GM18519 (cell line): ENCODE measurements at regions not wholly inside any gene's neighbourhood (a gene's known extent, or its start where the extent isn't known, plus 50 kb on each side); places are given as distances from the start of the nearest gene placed in this dataset.

Experiments used
- ATAC-seq: cut with Tn5 transposase; IDR thresholded peaks from one replicate; pipeline ENCODE4 v1.9.1; 2021; ENCODE audit warnings: mild to moderate bottlenecking, moderate library complexity; ENCODE audit not compliant: unreplicated experiment, low FRiP score

GRCh38 chr11:32161293-32161692, 70.4 kb downstream of the RCN1 start:
- ATAC-seq: no peak

GRCh38 chr11:32162351-32162750, 71.5 kb downstream of the RCN1 start:
- no peak for ATAC-seq

GRCh38 chr11:32162906-32163305, 72.0 kb downstream of the RCN1 start:
- ATAC-seq: no peak

GRCh38 chr11:32163557-32163956, 72.7 kb downstream of the RCN1 start:
- no peak for ATAC-seq

GRCh38 chr11:32164836-32165235, 74.0 kb downstream of the RCN1 start:
- no peak for ATAC-seq

GRCh38 chr11:32168924-32169323, 78.0 kb downstream of the RCN1 start:
- no peak for ATAC-seq

GRCh38 chr11:32171445-32171844, 80.6 kb downstream of the RCN1 start:
- no peak for ATAC-seq

GRCh38 chr11:32172041-32172847, 81.4 kb downstream of the RCN1 start:
- ATAC-seq: no peak

GRCh38 chr11:32172848-32173834, 82.3 kb downstream of the RCN1 start:
- peak; percentile 42 for ATAC-seq

GRCh38 chr11:32173977-32174376, 83.1 kb downstream of the RCN1 start:
- ATAC-seq: no peak

- ATAC-seq: peak; percentile 71
Measured at GRCh38 chr11:32176223-32176934, 85.5 kb downstream of the RCN1 start.

GRCh38 chr11:32178692-32179091, 87.8 kb downstream of the RCN1 start:
- ATAC-seq: no peak

- no peak for ATAC-seq
Measured at GRCh38 chr11:32183512-32183911, 92.6 kb downstream of the RCN1 start.

- no peak for ATAC-seq
Measured at GRCh38 chr11:32184041-32184722, 93.3 kb downstream of the RCN1 start.

- peak; percentile 58 for ATAC-seq
Measured at GRCh38 chr11:32184723-32185376, 94.0 kb downstream of the RCN1 start.

GRCh38 chr11:32186118-32186517, 95.2 kb downstream of the RCN1 start:
- no peak for ATAC-seq

GRCh38 chr11:32187111-32187510, 96.2 kb downstream of the RCN1 start:
- no peak for ATAC-seq

GRCh38 chr11:32188785-32189184, 97.9 kb downstream of the RCN1 start:
- no peak for ATAC-seq

- ATAC-seq: no peak
Measured at GRCh38 chr11:32196137-32196536, 105.3 kb downstream of the RCN1 start.

GRCh38 chr11:32198053-32198452, 107.2 kb downstream of the RCN1 start:
- ATAC-seq: no peak
